ENCODE measurements at regions not wholly inside any gene's neighbourhood (a gene's known extent, or its start where the extent isn't known, plus 50 kb on each side); places are given as distances from the start of the nearest gene placed in this dataset.

GRCh38 chr22:22827187-22827939 is 60.3 kb upstream of the IGLL5 start:
- no peak overlapping the region for H3K4me2 ChIP-seq (ENCODE audit: low read length)
- H3K27me3 ChIP-seq (ENCODE audit: control insufficient read depth, insufficient read depth, low read length), result peaks cover 11% of the 10 kb centered on the region
- no peak overlapping the region for H3K9ac ChIP-seq (ENCODE audit: low read depth, low read length)
- H3K9me3 ChIP-seq (replicated peaks; ENCODE audit: low read length), result no peaks in the 10 kb centered on the region
- H3K4me1 ChIP-seq (ENCODE audit: control insufficient read depth, insufficient read depth, low read length), result no peaks in the 10 kb centered on the region
- no peak overlapping the region for H3K4me3 ChIP-seq (ENCODE audit: low read length)
- H3K36me3 ChIP-seq (ENCODE audit: insufficient read depth, low read length), result no peaks in the 10 kb centered on the region

GRCh38 chr22:22830193-22830592 is 57.4 kb upstream of the IGLL5 start:
- Histone ChIP-seq H3K36me3 (ENCODE audit: insufficient read depth, low read length) (no peaks in the 10 kb centered on the region), H3K9ac (ENCODE audit: low read depth, low read length) (no peak overlapping the region), H3K4me1 (ENCODE audit: control insufficient read depth, insufficient read depth, low read length) (no peaks in the 10 kb centered on the region), H3K27me3 (ENCODE audit: control insufficient read depth, insufficient read depth, low read length) (peaks cover 24% of the 10 kb centered on the region), H3K4me2 (ENCODE audit: low read length) (no peak overlapping the region), H3K4me3 (ENCODE audit: low read length) (no peak overlapping the region), H3K9me3 (replicated peaks; ENCODE audit: low read length) (no peaks in the 10 kb centered on the region)

- Histone ChIP-seq H3K36me3 (ENCODE audit: insufficient read depth, low read length) (no peaks in the 10 kb centered on the region), H3K9ac (ENCODE audit: low read depth, low read length) (no peak overlapping the region), H3K9me3 (replicated peaks; ENCODE audit: low read length) (no peaks in the 10 kb centered on the region), H3K4me1 (ENCODE audit: control insufficient read depth, insufficient read depth, low read length) (no peaks in the 10 kb centered on the region), H3K4me2 (ENCODE audit: low read length) (no peak overlapping the region), H3K4me3 (ENCODE audit: low read length) (no peak overlapping the region), H3K27me3 (ENCODE audit: control insufficient read depth, insufficient read depth, low read length) (peaks cover 29% of the 10 kb centered on the region)
Measured at GRCh38 chr22:22830957-22831688, 56.5 kb upstream of the IGLL5 start.

GRCh38 chr22:22833059-22833458 is 54.6 kb upstream of the IGLL5 start:
- Histone ChIP-seq H3K9ac (ENCODE audit: low read depth, low read length) (no peak overlapping the region), H3K4me3 (ENCODE audit: low read length) (no peak overlapping the region), H3K9me3 (replicated peaks; ENCODE audit: low read length) (no peaks in the 10 kb centered on the region), H3K4me1 (ENCODE audit: control insufficient read depth, insufficient read depth, low read length) (no peaks in the 10 kb centered on the region), H3K36me3 (ENCODE audit: insufficient read depth, low read length) (no peaks in the 10 kb centered on the region), H3K27me3 (ENCODE audit: control insufficient read depth, insufficient read depth, low read length) (peaks cover 41% of the 10 kb centered on the region), H3K4me2 (ENCODE audit: low read length) (no peak overlapping the region)

GRCh38 chr22:22833488-22833887 is 54.1 kb upstream of the IGLL5 start:
- no peak overlapping the region for H3K4me2 ChIP-seq (ENCODE audit: low read length)
- H3K36me3 ChIP-seq (ENCODE audit: insufficient read depth, low read length), result no peaks in the 10 kb centered on the region
- H3K4me3 ChIP-seq (ENCODE audit: low read length), result no peak overlapping the region
- H3K27me3 ChIP-seq (ENCODE audit: control insufficient read depth, insufficient read depth, low read length), result peaks cover 41% of the 10 kb centered on the region
- no peak overlapping the region for H3K9ac ChIP-seq (ENCODE audit: low read depth, low read length)
- no peaks in the 10 kb centered on the region for H3K9me3 ChIP-seq (replicated peaks; ENCODE audit: low read length)
- H3K4me1 ChIP-seq (ENCODE audit: control insufficient read depth, insufficient read depth, low read length), result no peaks in the 10 kb centered on the region

GRCh38 chr22:22834204-22834603 is 53.4 kb upstream of the IGLL5 start:
- H3K36me3 ChIP-seq (ENCODE audit: insufficient read depth, low read length), result no peaks in the 10 kb centered on the region
- H3K9ac ChIP-seq (ENCODE audit: low read depth, low read length), result no peak overlapping the region
- no peaks in the 10 kb centered on the region for H3K9me3 ChIP-seq (replicated peaks; ENCODE audit: low read length)
- H3K4me2 ChIP-seq (ENCODE audit: low read length), result no peak overlapping the region
- H3K27me3 ChIP-seq (ENCODE audit: control insufficient read depth, insufficient read depth, low read length), result peaks cover 45% of the 10 kb centered on the region
- H3K4me1 ChIP-seq (ENCODE audit: control insufficient read depth, insufficient read depth, low read length), result no peaks in the 10 kb centered on the region
- no peak overlapping the region for H3K4me3 ChIP-seq (ENCODE audit: low read length)

GRCh38 chr22:22834783-22835182 is 52.8 kb upstream of the IGLL5 start:
- Histone ChIP-seq H3K9ac (ENCODE audit: low read depth, low read length) (no peak overlapping the region), H3K4me2 (ENCODE audit: low read length) (no peak overlapping the region), H3K4me3 (ENCODE audit: low read length) (no peak overlapping the region), H3K27me3 (ENCODE audit: control insufficient read depth, insufficient read depth, low read length) (peaks cover 45% of the 10 kb centered on the region), H3K4me1 (ENCODE audit: control insufficient read depth, insufficient read depth, low read length) (no peaks in the 10 kb centered on the region), H3K9me3 (replicated peaks; ENCODE audit: low read length) (no peaks in the 10 kb centered on the region), H3K36me3 (ENCODE audit: insufficient read depth, low read length) (no peaks in the 10 kb centered on the region)

GRCh38 chr22:22835242-22835641 is 52.4 kb upstream of the IGLL5 start:
- peaks cover 48% of the 10 kb centered on the region for H3K27me3 ChIP-seq (ENCODE audit: control insufficient read depth, insufficient read depth, low read length)
- H3K4me2 ChIP-seq (ENCODE audit: low read length), result no peak overlapping the region
- no peak overlapping the region for H3K4me3 ChIP-seq (ENCODE audit: low read length)

GRCh38 chr22:22835771-22836291 is 51.8 kb upstream of the IGLL5 start:
- H3K4me1 ChIP-seq (ENCODE audit: control insufficient read depth, insufficient read depth, low read length), result no peaks in the 10 kb centered on the region
- no peak overlapping the region for H3K4me2 ChIP-seq (ENCODE audit: low read length)
- H3K9ac ChIP-seq (ENCODE audit: low read depth, low read length), result no peak overlapping the region
- H3K4me3 ChIP-seq (ENCODE audit: low read length), result no peak overlapping the region
- peaks cover 48% of the 10 kb centered on the region for H3K27me3 ChIP-seq (ENCODE audit: control insufficient read depth, insufficient read depth, low read length)
- no peaks in the 10 kb centered on the region for H3K9me3 ChIP-seq (replicated peaks; ENCODE audit: low read length)
- no peaks in the 10 kb centered on the region for H3K36me3 ChIP-seq (ENCODE audit: insufficient read depth, low read length)

More at GRCh38 chr22:22835242-22835641, 52.4 kb upstream of the IGLL5 start:
- Histone ChIP-seq H3K9ac (ENCODE audit: low read depth, low read length) (no peak overlapping the region), H3K4me1 (ENCODE audit: control insufficient read depth, insufficient read depth, low read length) (no peaks in the 10 kb centered on the region), H3K9me3 (replicated peaks; ENCODE audit: low read length) (no peaks in the 10 kb centered on the region), H3K36me3 (ENCODE audit: insufficient read depth, low read length) (no peaks in the 10 kb centered on the region)

GRCh38 chr22:22836635-22837034 is 51.0 kb upstream of the IGLL5 start:
- no peaks in the 10 kb centered on the region for H3K4me1 ChIP-seq (ENCODE audit: control insufficient read depth, insufficient read depth, low read length)

More at GRCh38 chr22:22836635-22837034, 51.0 kb upstream of the IGLL5 start:
- H3K27me3 ChIP-seq (ENCODE audit: control insufficient read depth, insufficient read depth, low read length), result peaks cover 52% of the 10 kb centered on the region
- no peak overlapping the region for H3K4me2 ChIP-seq (ENCODE audit: low read length)
- no peaks in the 10 kb centered on the region for H3K36me3 ChIP-seq (ENCODE audit: insufficient read depth, low read length)
- H3K9ac ChIP-seq (ENCODE audit: low read depth, low read length), result no peak overlapping the region
- H3K4me3 ChIP-seq (ENCODE audit: low read length), result no peak overlapping the region
- no peaks in the 10 kb centered on the region for H3K9me3 ChIP-seq (replicated peaks; ENCODE audit: low read length)

Measured in skeletal muscle satellite cell (primary cell).